ENCODE measurements at regions not wholly inside any gene's neighbourhood (a gene's known extent, or its start where the extent isn't known, plus 50 kb on each side); places are given as distances from the start of the nearest gene placed in this dataset.

GRCh38 chr22:49253656-49254055 is 574.0 kb downstream of the BRD1 start:
- DNase-seq (ENCODE audit: low read depth) = no peak
- no peak for TF ChIP-seq CTCF (IDR thresholded peaks at IDR 0.05; ENCODE audit: low read depth, low read length, missing control alignments)
- no peak overlapping the region for H3K4me3 ChIP-seq (ENCODE audit: low read depth, low read length)

- no peak for DNase-seq (ENCODE audit: low read depth)
- no peak for TF ChIP-seq CTCF (IDR thresholded peaks at IDR 0.05; ENCODE audit: low read depth, low read length, missing control alignments)
- no peak overlapping the region for H3K4me3 ChIP-seq (ENCODE audit: low read depth, low read length)
Measured at GRCh38 chr22:49251371-49251770, 576.3 kb downstream of the BRD1 start.

GRCh38 chr22:49247194-49247924 is 580.3 kb downstream of the BRD1 start:
- no peak overlapping the region for H3K4me3 ChIP-seq (ENCODE audit: low read depth, low read length)
- no peak for DNase-seq (ENCODE audit: low read depth)
- no peak for TF ChIP-seq CTCF (IDR thresholded peaks at IDR 0.05; ENCODE audit: low read depth, low read length, missing control alignments)

GRCh38 chr22:49244466-49245420 is 582.9 kb downstream of the BRD1 start:
- no peak overlapping the region for H3K4me3 ChIP-seq (ENCODE audit: low read depth, low read length)
- no peak for TF ChIP-seq CTCF (IDR thresholded peaks at IDR 0.05; ENCODE audit: low read depth, low read length, missing control alignments)
- no peak for DNase-seq (ENCODE audit: low read depth)

GRCh38 chr22:49243965-49244364 is 583.7 kb downstream of the BRD1 start:
- H3K4me3 ChIP-seq (ENCODE audit: low read depth, low read length) = no peak overlapping the region
- no peak for TF ChIP-seq CTCF (IDR thresholded peaks at IDR 0.05; ENCODE audit: low read depth, low read length, missing control alignments)

GRCh38 chr22:49243335-49243734 is 584.3 kb downstream of the BRD1 start:
- no peak for DNase-seq (ENCODE audit: low read depth)
- TF ChIP-seq CTCF (IDR thresholded peaks at IDR 0.05; ENCODE audit: low read depth, low read length, missing control alignments) = no peak
- H3K4me3 ChIP-seq (ENCODE audit: low read depth, low read length) = no peak overlapping the region

More at GRCh38 chr22:49243965-49244364, 583.7 kb downstream of the BRD1 start:
- DNase-seq (ENCODE audit: low read depth) = no peak
